HG03442 (cell line): ENCODE measurements at regions not wholly inside any gene's neighbourhood (a gene's known extent, or its start where the extent isn't known, plus 50 kb on each side); places are given as distances from the start of the nearest gene placed in this dataset.

Experiments
- ATAC-seq: cut with Tn5 transposase; IDR thresholded peaks from one replicate; pipeline ENCODE4 v1.9.1; 2021; ENCODE audit warnings: mild to moderate bottlenecking, moderate library complexity; ENCODE audit not compliant: unreplicated experiment

GRCh38 chr3:61311044-61311443 is 59.8 kb upstream of the FHIT start:
- ATAC-seq = no peak

GRCh38 chr3:61315871-61316270 is 64.6 kb upstream of the FHIT start:
- no peak for ATAC-seq

DNA sequence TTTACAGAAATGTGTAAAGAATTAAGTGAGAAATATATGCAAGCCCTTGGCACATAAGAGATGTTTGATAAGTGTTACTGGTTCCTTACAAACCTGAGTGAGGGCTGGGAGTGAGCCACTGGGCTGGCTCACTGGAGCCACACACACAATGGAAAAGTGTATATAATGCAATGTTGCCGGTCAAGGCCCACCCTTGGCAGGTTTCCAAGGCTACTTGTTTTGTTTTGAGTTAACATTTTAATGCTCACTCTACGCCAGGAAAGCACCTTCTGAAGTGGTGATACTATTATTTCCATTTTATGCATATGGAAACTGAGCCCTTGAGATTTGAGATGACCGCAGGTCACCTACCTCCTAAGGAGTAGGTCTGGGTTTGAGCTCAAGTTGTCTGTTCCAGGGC is 71.8 kb upstream of the FHIT start:
- ATAC-seq = no peak

DNA sequence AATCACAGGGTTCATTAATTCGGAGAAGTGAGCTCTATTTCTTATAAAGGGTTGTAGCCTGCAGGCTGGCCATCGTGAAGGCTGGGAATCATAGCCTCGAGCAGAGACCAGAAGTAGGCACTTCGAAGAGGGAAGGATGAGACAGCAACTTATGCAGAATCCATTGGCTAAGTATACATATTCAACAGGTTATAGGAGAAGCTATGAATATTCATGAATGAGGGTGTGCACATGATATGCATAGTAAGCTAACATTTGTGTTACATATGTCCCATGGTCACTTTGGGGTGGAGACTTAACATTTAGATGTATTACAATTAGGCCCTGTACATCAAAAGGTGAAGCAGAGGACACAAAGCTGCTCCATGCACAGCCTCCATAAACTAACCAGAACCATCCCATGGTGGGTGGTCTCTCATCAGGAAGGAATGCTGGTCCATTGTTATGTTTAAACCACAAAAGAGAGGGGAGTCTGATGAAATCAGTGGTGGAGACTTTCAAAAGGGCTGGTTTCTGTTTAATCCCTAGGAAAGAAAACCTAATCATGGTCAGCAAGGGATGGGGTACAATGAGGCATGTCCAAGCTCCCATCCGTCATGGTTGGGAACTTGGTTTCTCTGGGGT is 80.8 kb upstream of the FHIT start:
- ATAC-seq = no peak

DNA sequence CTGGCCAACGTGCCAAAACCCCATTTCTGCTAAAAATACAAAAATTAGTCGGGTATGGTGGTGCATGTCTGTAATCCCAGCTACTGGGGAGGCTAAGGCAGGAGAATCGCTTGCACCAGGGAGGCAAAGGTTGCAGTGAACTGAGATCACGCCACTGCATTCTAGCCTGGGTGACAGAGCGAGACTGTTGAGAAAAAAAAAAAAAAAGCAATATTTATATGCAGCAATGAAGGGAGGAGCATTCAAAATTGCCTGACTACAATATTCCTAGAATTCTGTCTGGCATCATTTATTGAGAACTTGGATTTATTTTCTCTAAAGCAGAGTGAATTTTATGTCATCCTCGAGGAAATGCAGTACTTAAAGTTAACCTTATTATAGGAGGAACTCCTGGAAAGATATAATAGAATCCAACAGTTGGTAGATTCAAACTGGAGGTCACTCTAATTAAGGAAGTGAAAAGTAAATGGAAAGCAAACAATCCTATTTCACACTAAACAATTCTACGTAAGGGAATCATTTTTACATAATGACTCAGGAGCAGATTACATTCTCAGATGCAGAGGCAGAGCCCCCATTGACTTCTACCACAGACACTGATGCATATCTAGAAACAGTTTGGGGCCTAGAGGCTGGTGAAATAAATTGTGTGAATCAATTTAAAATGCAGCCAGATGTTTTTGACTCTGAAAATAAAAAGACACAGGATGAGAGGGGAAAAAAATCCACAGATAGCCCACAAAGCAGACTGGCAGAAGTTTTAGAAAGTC is 82.1 kb upstream of the FHIT start:
- no peak for ATAC-seq

DNA sequence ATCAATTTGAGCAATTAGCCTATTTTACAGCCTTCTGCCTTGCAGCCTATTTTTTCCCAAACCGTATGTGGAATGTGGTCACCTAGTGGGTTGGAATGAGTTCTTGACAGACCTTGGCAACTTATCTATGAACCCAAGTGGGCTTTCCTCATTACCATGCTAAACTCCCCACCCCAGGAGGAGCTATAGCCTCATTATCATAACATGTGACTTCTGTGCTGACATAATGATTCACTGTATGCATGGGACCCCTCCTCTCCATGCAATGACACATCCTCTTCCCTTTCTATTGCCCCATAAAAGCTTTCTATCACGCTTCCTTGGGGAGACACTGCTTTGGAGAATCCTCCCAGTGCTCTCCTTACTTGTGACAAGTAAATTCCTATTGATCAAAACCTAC is 83.5 kb upstream of the FHIT start:
- no peak for ATAC-seq

DNA sequence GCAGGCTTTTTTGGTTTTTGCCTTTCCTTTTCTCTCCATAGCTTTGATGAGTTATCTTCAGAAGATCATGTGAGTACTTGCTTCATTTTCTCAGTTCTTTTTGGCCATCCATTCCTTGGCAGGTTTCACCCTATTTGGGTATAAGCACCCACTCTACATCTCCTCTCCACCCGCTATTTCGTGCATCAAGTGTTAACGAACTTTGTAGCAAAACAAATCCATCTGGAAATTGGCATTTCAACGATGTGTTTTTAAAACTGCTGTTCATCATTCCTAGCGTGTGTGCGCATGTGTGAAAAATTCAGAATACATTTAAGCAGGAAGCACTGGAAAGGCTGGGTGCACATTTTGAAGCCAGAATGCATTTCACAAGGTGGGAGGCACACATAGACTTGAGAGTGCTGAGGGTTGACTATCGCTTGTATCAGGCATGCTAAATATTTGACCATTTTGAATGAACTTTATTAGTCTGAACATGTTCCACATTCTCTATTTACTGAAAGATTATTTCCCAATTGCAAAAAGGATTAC is 89.7 kb upstream of the FHIT start:
- ATAC-seq = no peak

DNA sequence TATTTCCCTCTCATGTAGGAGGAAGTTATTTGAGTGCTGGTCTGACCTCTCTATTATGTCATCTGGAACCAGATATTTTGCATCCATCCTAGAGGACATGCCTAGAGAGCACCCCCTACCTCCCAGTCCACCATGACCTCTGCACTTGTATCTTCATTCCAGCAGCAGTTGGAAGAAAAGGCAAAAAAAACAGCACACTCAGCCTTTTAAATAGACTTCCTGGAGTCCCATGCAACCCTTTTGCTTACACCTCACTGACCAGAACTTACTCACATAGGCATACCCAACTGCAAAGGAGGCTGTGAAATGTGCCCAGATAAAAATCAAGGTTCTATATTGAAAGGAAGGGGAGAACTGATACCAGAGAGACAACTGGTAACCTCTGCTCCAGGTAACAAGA is 92.3 kb upstream of the FHIT start:
- no peak for ATAC-seq

DNA sequence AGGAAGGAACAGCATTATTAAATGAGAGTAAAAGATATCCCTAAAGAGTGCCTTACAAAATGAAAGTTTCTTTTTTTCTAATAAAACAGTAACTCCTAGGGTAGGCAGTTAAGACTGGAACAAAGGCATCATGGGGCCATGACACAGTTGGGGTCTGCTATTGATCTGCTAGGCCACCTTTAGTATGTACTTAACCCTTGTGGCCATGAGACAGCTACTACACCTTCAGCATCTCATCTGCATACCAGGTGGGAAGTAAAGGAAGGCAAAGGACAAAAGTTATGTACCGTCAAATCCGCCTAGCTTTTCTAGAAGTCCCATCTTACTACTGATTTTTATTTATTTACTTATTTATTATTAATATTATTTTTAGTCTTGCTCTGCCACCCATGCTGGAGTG is 93.8 kb upstream of the FHIT start:
- ATAC-seq = no peak

DNA sequence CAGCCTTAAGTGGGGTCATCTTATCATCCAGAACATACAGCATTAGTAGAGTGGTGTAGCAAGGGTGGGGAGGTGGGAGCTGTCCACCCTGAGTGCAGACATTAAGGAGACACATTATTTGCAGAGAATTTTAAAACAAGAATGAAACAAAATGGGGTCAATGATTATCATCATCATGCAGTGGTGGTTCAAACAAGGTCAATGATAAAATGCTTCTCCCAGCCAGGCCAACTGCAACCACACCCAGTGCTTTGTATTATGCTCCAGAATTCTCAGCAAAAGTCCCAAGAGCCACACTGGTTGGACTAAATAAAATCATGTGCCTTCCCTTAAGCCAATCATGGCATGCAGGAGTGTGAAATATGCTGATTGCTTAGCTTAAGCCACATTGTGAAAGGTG is 96.7 kb upstream of the FHIT start:
- no peak for ATAC-seq

- ATAC-seq = no peak
These were observed 98.5 kb upstream of the FHIT start for GRCh38 chr3:61349717-61350116.

DNA sequence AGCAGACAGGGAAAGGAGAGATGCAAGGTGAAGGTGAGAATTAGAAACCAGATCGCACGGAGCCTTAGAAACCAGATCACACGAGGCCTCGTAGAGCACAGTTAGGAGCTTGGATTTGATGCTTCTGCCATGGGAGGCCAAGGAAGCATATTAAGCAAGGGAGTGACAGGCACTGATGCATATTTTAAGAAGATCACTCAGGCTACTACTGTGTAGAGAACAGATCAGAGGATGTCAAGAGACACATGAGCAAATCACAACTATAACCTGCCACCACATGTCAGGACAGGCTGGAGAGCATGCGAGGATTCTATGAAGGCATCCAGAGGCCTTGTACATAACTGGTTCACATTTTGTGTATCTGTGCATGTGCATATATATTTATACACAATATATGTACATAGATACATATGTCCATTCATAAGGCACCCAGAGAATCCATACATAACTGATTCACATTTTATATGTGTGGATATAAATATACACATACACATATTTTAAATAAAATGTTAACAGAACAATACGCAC is 99.6 kb upstream of the FHIT start:
- ATAC-seq = no peak

DNA sequence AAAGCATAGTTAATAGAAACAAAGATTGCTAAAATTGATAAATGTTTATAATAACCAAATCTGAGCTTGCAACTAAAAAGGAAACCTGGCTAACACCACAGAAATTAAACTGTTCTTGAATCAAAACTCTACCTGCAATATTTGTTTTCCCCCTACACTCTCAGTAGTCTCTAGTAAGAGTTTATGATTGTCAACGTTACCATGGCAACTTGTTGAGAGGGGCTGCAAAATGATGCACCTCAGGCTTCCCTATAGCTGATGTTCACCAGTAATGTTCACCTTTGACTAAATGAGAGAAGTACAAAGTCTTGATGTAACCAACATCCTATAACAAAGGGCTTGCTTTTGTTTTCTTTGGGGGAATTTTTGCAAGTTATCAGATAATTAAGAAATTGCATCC is 101.1 kb upstream of the FHIT start:
- ATAC-seq = no peak

GRCh38 chr3:61353382-61353781 is 102.1 kb upstream of the FHIT start:
- ATAC-seq = no peak

DNA sequence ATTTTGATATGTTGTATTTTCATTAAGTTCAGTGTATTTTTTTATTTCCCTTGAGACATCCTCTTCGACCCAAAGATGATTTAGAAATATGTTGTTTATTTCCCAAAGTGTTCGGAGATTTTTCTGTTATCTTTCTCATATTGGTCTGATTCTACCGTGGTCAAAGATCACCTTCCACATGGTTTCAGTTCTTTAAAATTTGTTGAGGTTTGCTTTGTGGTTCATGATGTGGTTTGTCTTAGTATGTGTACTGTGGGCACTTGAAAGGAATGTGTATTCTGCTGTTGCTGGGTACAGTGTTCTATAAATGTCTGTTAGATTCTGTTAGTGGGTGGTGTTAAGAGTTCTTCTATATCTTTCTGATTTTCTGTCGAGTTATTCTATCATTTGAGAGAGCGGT is 103.4 kb upstream of the FHIT start:
- no peak for ATAC-seq

DNA sequence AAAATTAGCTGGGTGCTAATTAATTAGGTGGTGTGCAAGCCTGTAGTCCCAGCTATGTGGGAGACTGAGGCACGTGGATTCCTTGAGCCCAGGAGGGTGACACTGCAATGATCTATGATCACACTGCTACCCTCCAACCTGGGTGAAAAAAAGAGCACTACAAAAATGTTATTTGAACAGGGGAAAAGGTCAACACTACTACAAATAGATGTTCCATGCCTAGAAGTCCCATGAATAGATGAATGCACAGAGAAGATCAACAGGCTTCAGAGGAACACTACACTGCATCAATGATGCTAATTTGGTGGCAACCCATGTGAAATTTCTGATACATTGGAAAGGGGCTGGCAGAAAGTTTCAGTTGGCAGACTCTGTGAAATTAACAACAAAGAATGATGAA is 105.4 kb upstream of the FHIT start:
- ATAC-seq = no peak

DNA sequence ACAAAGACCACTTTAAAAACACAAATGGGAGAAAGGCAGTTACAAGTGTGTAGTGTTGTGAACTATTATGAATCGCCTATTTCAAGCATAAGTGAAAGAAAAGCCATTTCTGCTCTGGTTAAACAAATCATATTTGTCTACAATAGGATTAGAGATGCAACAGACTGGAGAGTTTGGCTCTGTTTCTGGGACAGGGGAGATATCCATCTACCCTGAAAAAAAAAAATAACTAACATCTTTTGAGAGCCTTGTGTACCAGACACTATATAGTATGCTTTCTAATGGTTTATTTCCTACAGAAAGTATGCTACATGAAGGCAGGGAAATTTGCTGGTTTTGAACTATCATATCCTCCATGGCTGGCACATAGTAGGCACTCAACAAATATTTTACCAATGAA is 106.7 kb upstream of the FHIT start:
- no peak for ATAC-seq

- peak; percentile 100 for ATAC-seq
These were observed 107.1 kb upstream of the FHIT start for GRCh38 chr3:61358364-61358763.

- no peak for ATAC-seq
These were observed 109.2 kb upstream of the FHIT start for GRCh38 chr3:61360297-61360965.

DNA sequence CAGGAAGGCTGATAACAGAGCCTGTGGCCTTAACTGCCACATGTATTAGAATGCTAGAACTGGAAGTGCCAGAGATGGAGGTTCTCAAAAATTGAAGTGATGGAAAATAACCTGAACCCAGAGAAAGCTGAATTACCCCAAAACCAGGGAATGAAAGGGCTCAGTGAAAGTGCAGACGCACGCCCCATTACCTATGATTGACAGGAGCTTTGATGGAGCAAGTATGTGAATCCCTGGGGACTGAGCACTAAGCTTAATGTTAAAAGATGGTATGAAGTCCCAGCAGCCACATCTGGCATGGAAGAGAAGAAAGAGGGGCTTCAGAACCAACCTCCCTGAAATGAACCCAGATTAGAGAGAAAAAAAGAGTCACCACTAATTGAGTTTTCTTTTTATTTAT is 118.4 kb upstream of the FHIT start:
- no peak for ATAC-seq

DNA sequence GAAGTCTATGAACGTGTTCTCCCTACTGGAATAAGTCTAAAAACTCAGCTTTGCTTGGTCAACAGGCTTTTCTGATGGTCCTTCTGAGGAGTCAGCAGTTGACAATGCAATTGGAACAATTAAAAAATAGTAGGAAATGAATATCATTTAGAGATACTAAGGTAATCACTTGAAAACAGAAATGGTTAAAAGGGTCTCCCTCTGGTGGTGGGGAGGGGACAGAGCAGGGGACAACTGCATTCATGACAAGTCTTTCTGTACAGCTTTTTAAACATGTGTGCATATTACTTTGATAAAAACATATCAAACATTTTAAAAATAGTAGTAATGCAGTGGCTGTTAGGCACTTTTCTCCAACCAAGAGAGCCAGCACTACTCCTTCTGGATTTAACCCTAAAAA is 119.9 kb upstream of the FHIT start:
- ATAC-seq = peak; percentile 45

DNA sequence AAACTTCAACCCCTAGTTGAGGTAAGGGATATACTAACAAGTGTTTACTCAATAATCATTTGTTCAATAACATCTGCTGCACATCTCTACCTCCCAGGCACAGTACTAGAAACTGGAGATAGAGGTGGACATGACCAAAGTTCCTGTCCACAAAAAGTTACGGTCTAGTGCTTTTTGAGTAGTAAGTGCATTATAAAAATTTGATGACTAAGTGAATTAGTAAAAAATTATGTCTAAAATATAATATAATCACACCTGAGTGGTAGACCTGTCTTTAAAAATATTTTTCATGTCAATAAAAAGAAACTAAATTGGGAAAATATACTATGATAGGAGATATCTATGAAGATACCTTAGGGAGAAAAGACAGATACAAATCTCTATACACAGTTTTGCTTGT is 121.5 kb upstream of the FHIT start:
- ATAC-seq = no peak
